ENCODE measurements at regions not wholly inside any gene's neighbourhood (a gene's known extent, or its start where the extent isn't known, plus 50 kb on each side); places are given as distances from the start of the nearest gene placed in this dataset.

DNA sequence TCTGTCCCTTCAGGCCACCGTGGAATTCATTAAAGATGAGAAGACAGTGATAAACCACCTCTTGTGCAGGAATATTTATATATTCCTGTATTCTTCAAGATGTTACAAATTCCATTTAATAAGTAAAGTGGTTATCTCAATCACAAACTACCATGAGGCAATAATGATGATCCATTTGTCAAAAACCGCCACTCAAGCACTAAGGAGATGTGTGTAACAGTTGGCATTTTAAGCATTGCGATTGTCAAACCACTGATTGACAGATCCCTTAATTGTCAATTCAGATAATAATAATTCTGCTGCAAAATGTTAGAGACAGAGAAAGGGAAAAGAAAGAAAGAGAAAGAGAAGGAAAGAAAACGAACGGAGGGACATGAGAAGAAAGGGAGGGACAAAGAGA is 476.1 kb upstream of the RBFOX1 start:
- no peak overlapping the region for H2AFZ ChIP-seq (ENCODE audit: control insufficient read depth, low read length)
- dilution Hi-C loops (cut with MboI; ENCODE audit: extremely low pct_ligation_motif_present, low sequenced_read_pairs): no loop called here
- no peak overlapping the region for H3K4me3 ChIP-seq (ENCODE audit: control insufficient read depth in 2 of 3, extremely low read depth in 1 of 3, insufficient read depth in 2 of 3, low read depth in 1 of 3, low read length in 3 of 3)
- FAIRE-seq (no peak), DNase-seq (ENCODE audit: low read depth, low spot score) (no peak)
- H3K9ac ChIP-seq (ENCODE audit: control insufficient read depth, extremely low read depth, insufficient read depth, low read length): no peak overlapping the region
- H3K4me1 ChIP-seq (ENCODE audit: control insufficient read depth, extremely low read depth, insufficient read depth, low read length): no peaks in the 10 kb centered on the region
- no peaks in the 10 kb centered on the region for H3K9me1 ChIP-seq (ENCODE audit: control insufficient read depth, extremely low read depth, insufficient read depth, low read length)
- H3K79me2 ChIP-seq (ENCODE audit: control insufficient read depth, insufficient read depth, low read length): no peaks in the 10 kb centered on the region
- H3K36me3 ChIP-seq (ENCODE audit: control insufficient read depth in 2 of 2, extremely low read depth in 1 of 2, insufficient read depth in 2 of 2, low read length in 2 of 2): no peaks in the 10 kb centered on the region
- no peaks in the 10 kb centered on the region for H4K20me1 ChIP-seq (ENCODE audit: control insufficient read depth, extremely low read depth, insufficient read depth, low read length)
- no peaks in the 10 kb centered on the region for H3K27me3 ChIP-seq (ENCODE audit: control insufficient read depth, extremely low read depth, insufficient read depth, low read length)
- H3K9me3 ChIP-seq (ENCODE audit: control insufficient read depth, low read depth, low read length): peaks cover 6% of the 10 kb centered on the region
- H3K4me2 ChIP-seq (ENCODE audit: control insufficient read depth, extremely low read depth, insufficient read depth, low read depth, low read length): no peak overlapping the region
- no peak overlapping the region for H3K27ac ChIP-seq (ENCODE audit: control insufficient read depth, insufficient read depth, low read length)
- no peak for TF ChIP-seq EZH2 (IDR thresholded peaks at IDR 0.05; ENCODE audit: low read length)
- TF ChIP-seq, protein P1, sequence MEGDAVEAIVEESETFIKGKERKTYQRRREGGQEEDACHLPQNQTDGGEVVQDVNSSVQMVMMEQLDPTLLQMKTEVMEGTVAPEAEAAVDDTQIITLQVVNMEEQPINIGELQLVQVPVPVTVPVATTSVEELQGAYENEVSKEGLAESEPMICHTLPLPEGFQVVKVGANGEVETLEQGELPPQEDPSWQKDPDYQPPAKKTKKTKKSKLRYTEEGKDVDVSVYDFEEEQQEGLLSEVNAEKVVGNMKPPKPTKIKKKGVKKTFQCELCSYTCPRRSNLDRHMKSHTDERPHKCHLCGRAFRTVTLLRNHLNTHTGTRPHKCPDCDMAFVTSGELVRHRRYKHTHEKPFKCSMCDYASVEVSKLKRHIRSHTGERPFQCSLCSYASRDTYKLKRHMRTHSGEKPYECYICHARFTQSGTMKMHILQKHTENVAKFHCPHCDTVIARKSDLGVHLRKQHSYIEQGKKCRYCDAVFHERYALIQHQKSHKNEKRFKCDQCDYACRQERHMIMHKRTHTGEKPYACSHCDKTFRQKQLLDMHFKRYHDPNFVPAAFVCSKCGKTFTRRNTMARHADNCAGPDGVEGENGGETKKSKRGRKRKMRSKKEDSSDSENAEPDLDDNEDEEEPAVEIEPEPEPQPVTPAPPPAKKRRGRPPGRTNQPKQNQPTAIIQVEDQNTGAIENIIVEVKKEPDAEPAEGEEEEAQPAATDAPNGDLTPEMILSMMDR (optimal IDR thresholded peaks at IDR 0.05 in 1 of 3, IDR thresholded peaks at IDR 0.05 in 1 of 3, conservative IDR thresholded peaks at IDR 0.05 in 1 of 3; ENCODE audit: extremely low read depth in 1 of 3, insufficient read depth in 2 of 3, low read length in 3 of 3): no peak

DNA sequence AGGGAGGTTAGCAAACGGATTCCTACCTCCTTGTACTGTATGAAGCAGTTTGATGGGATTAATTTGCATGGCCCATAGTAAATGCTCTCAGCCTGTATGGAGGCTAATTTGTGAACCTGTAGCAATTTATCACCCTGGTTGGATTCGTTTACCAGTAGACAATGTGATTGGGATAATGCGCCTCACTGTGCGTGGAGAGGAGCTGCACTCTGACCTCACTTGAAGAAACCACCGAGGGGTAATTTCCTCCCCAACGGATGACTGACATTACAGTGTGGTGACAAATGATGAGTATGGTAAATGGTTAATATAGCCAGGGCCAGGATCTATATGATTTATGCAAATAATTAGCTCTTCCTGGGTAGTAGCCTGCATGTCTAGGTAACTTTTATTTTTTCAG is 479.1 kb upstream of the RBFOX1 start:
- Histone ChIP-seq H3K9me3 (ENCODE audit: control insufficient read depth, low read depth, low read length) (peaks cover 6% of the 10 kb centered on the region), H3K27me3 (ENCODE audit: control insufficient read depth, extremely low read depth, insufficient read depth, low read length) (no peaks in the 10 kb centered on the region), H3K27ac (ENCODE audit: control insufficient read depth, insufficient read depth, low read length) (no peak overlapping the region), H2AFZ (ENCODE audit: control insufficient read depth, low read length) (no peak overlapping the region), H3K36me3 (ENCODE audit: control insufficient read depth in 2 of 2, extremely low read depth in 1 of 2, insufficient read depth in 2 of 2, low read length in 2 of 2) (no peaks in the 10 kb centered on the region), H3K79me2 (ENCODE audit: control insufficient read depth, insufficient read depth, low read length) (no peaks in the 10 kb centered on the region), H3K9ac (ENCODE audit: control insufficient read depth, extremely low read depth, insufficient read depth, low read length) (no peak overlapping the region), H3K4me2 (ENCODE audit: control insufficient read depth, extremely low read depth, insufficient read depth, low read depth, low read length) (no peak overlapping the region), H3K4me1 (ENCODE audit: control insufficient read depth, extremely low read depth, insufficient read depth, low read length) (no peaks in the 10 kb centered on the region), H3K4me3 (ENCODE audit: control insufficient read depth in 2 of 3, extremely low read depth in 1 of 3, insufficient read depth in 2 of 3, low read depth in 1 of 3, low read length in 3 of 3) (no peak overlapping the region), H3K9me1 (ENCODE audit: control insufficient read depth, extremely low read depth, insufficient read depth, low read length) (no peaks in the 10 kb centered on the region), H4K20me1 (ENCODE audit: control insufficient read depth, extremely low read depth, insufficient read depth, low read length) (no peaks in the 10 kb centered on the region)
- DNase-seq (ENCODE audit: low read depth, low spot score) (no peak), FAIRE-seq (no peak)
- TF ChIP-seq, protein P1 (optimal IDR thresholded peaks at IDR 0.05 in 1 of 3, IDR thresholded peaks at IDR 0.05 in 1 of 3, conservative IDR thresholded peaks at IDR 0.05 in 1 of 3; ENCODE audit: extremely low read depth in 1 of 3, insufficient read depth in 2 of 3, low read length in 3 of 3): no peak
- no peak for TF ChIP-seq EZH2 (IDR thresholded peaks at IDR 0.05; ENCODE audit: low read length)
- dilution Hi-C loops (cut with MboI; ENCODE audit: extremely low pct_ligation_motif_present, low sequenced_read_pairs): no loop called here

Measured in keratinocyte (primary cell).